H1 (cell line): ENCODE measurements at regions not wholly inside any gene's neighbourhood (a gene's known extent, or its start where the extent isn't known, plus 50 kb on each side); places are given as distances from the start of the nearest gene placed in this dataset.

Experiments
- CTCF ChIA-PET: fragments of 300-600 bp; sonication (Branson Sonifier 250); formaldehyde crosslinking; loops from one replicate; lab custom pipeline; 2021; ENCODE audit not compliant: partially characterized antibody; lab: Charles Lee
- POLR2A ChIA-PET: fragments of 300-600 bp; sonication (Branson Sonifier 250); formaldehyde crosslinking; loops from one replicate; lab custom pipeline; 2021; ENCODE audit warnings: inconsistent platforms; ENCODE audit not compliant: partially characterized antibody; lab: Charles Lee
- DNase-seq, 2 experiments: peaks; one replicate each; pipeline versions ENCODE4 v3.0.0 to v3.0.0-alpha.2; 2010 to 2022; ENCODE audit warnings: low spot score in 2 of 2, low read depth in 1 of 2, mixed read lengths in 1 of 2
- FAIRE-seq: peaks from 2 replicates; lab custom pipeline; 2011; peaks lifted over from hg19 to GRCh38; lab: Jason Lieb, UNC
- H2AFZ ChIP-seq: 2 replicates; pipeline ENCODE4 v1.8.1; 2012; ENCODE audit warnings: low read length, inconsistent platforms
- H2AK5ac ChIP-seq: 2 replicates; pipeline ENCODE4 v1.6.1; 2013; ENCODE audit warnings: low read depth, low read length
- H2BK120ac ChIP-seq: replicated peaks from 2 replicates; pipeline ENCODE3; 2013; ENCODE audit warnings: low read depth, low read length, inconsistent platforms
- H2BK12ac ChIP-seq: 2 replicates; pipeline ENCODE4 v1.6.1; 2013; ENCODE audit warnings: low read depth, low read length
- H2BK15ac ChIP-seq: 2 replicates; pipeline ENCODE4 v1.6.1; 2013; ENCODE audit warnings: low read length
- H2BK20ac ChIP-seq: 2 replicates; pipeline ENCODE4 v1.6.1; 2013; ENCODE audit warnings: low read length
- H2BK5ac ChIP-seq: 2 replicates; pipeline ENCODE4 v1.6.1; 2013; ENCODE audit warnings: low read depth, low read length
- H3K14ac ChIP-seq: 2 replicates; pipeline ENCODE4 v1.6.1; 2013; ENCODE audit warnings: inconsistent platforms; ENCODE audit not compliant: insufficient read length
- H3K18ac ChIP-seq: 2 replicates; pipeline ENCODE4 v1.6.1; 2013; ENCODE audit warnings: low read length; ENCODE audit errors: extremely low read depth
- H3K23ac ChIP-seq: 2 replicates; pipeline ENCODE4 v1.6.1; 2013; ENCODE audit warnings: inconsistent platforms; ENCODE audit not compliant: insufficient read length
- H3K23me2 ChIP-seq: 2 replicates; pipeline ENCODE4 v1.6.1; 2013; ENCODE audit warnings: low read depth, low read length
- H3K27ac ChIP-seq: 2 replicates; pipeline ENCODE4 v1.6.1; 2011; ENCODE audit warnings: low read depth, low read length, inconsistent platforms
- H3K27me3 ChIP-seq, 4 experiments: replicated peaks in 1 of 4; 1 replicate in 1 of 4; 2 replicates in 3 of 4; pipeline versions ENCODE4 v1.6.1 to v1.8.1; 2011 to 2013; ENCODE audit warnings: low read length in 3 of 4, mild to moderate bottlenecking in 3 of 4, inconsistent platforms in 2 of 4, mixed read lengths in 2 of 4, moderate library complexity in 1 of 4; ENCODE audit not compliant: control insufficient read depth in 3 of 4, insufficient read depth in 3 of 4; ENCODE audit errors: extremely low read depth in 1 of 4
- H3K36me3 ChIP-seq, 4 experiments: 2 replicates each; pipeline versions ENCODE4 v1.6.1 to v1.8.1; 2011 to 2013; ENCODE audit warnings: mild to moderate bottlenecking in 4 of 4, low read length in 3 of 4, moderate library complexity in 2 of 4, control low read depth in 1 of 4, inconsistent platforms in 1 of 4; ENCODE audit not compliant: insufficient read depth in 4 of 4, control insufficient read depth in 2 of 4
- H3K4ac ChIP-seq: replicated peaks from 2 replicates; pipeline ENCODE3; 2013; ENCODE audit warnings: low read length, low read depth, mixed read lengths, inconsistent platforms; ENCODE audit not compliant: insufficient read length
- H3K4me1 ChIP-seq, 4 experiments: replicated peaks in 1 of 4; 1 replicate in 1 of 4; 2 replicates in 3 of 4; pipeline versions ENCODE4 v1.6.1 to v1.8.1; 2011 to 2013; ENCODE audit warnings: low read length in 3 of 4, inconsistent platforms in 2 of 4, mixed read lengths in 1 of 4; ENCODE audit not compliant: insufficient read depth in 4 of 4, control insufficient read depth in 3 of 4
- H3K4me2 ChIP-seq, 2 experiments: 2 replicates each; pipeline versions ENCODE4 v1.6.1 to v1.8.1; 2011 to 2013; ENCODE audit warnings: low read depth in 2 of 2, low read length in 2 of 2, control low read depth in 1 of 2, inconsistent platforms in 1 of 2, mild to moderate bottlenecking in 1 of 2; ENCODE audit not compliant: insufficient read depth in 1 of 2
- H3K4me3 ChIP-seq, 4 experiments: fragments of 200-600, 300-600 bp in 1 of 4; sonication (generic), shearing (Covaris generic), sonication (Bioruptor Twin) in 1 of 4; 2 replicates each; pipeline versions ENCODE4 v1.5.1 to v1.8.1; 2011 to 2016; ENCODE audit warnings: low read length in 4 of 4, low read depth in 3 of 4, control low read depth in 2 of 4, inconsistent platforms in 2 of 4, mild to moderate bottlenecking in 2 of 4, mixed read lengths in 1 of 4, moderate library complexity in 1 of 4; ENCODE audit not compliant: insufficient read depth in 2 of 4; ENCODE audit errors: extremely low read depth in 1 of 4
- H3K56ac ChIP-seq: replicated peaks from 2 replicates; pipeline ENCODE3; 2013; ENCODE audit warnings: low read depth, mild to moderate bottlenecking, mixed read lengths, low read length, inconsistent platforms; ENCODE audit not compliant: insufficient read length
- H3K79me1 ChIP-seq: 2 replicates; pipeline ENCODE4 v1.6.1; 2013; ENCODE audit warnings: low read depth, low read length, control low read depth
- H3K79me2 ChIP-seq, 2 experiments: 2 replicates each; pipeline versions ENCODE4 v1.6.1 to v1.8.1; 2012 to 2013; ENCODE audit warnings: low read length in 2 of 2, mild to moderate bottlenecking in 2 of 2, inconsistent platforms in 1 of 2; ENCODE audit not compliant: insufficient read depth in 2 of 2, control insufficient read depth in 1 of 2
- H3K9ac ChIP-seq, 4 experiments: replicated peaks in 1 of 4; 1 replicate in 1 of 4; 2 replicates in 3 of 4; pipeline versions ENCODE4 v1.6.1 to v1.8.1; 2011 to 2013; ENCODE audit warnings: low read depth in 3 of 4, low read length in 3 of 4, control low read depth in 2 of 4, mild to moderate bottlenecking in 2 of 4, moderate library complexity in 2 of 4, inconsistent platforms in 1 of 4; ENCODE audit errors: extremely low read depth in 1 of 4
- H3K9me3 ChIP-seq, 2 experiments: 2 replicates each; pipeline versions ENCODE4 v1.6.1 to v1.8.1; 2012 to 2013; ENCODE audit warnings: mild to moderate bottlenecking in 2 of 2, moderate library complexity in 2 of 2, control low read depth in 1 of 2, inconsistent platforms in 1 of 2, low read depth in 1 of 2, low read length in 1 of 2, mixed read lengths in 1 of 2; ENCODE audit not compliant: insufficient read depth in 2 of 2
- H4K20me1 ChIP-seq, 2 experiments: replicated peaks in 1 of 2; 2 replicates each; pipeline versions ENCODE3 to v1.8.1; 2011 to 2013; ENCODE audit warnings: inconsistent platforms in 2 of 2, low read length in 2 of 2, mild to moderate bottlenecking in 1 of 2; ENCODE audit not compliant: insufficient read depth in 2 of 2, control insufficient read depth in 1 of 2
- H4K5ac ChIP-seq: 2 replicates; pipeline ENCODE4 v1.6.1; 2013; ENCODE audit warnings: low read length, low read depth, mixed read lengths, inconsistent platforms; ENCODE audit not compliant: insufficient read length
- H4K8ac ChIP-seq: 2 replicates; pipeline ENCODE4 v1.8.0; 2013; ENCODE audit warnings: mild to moderate bottlenecking, moderate library complexity, low read length, inconsistent platforms; ENCODE audit not compliant: insufficient read depth; ENCODE audit errors: extremely low read depth
- H4K91ac ChIP-seq: replicated peaks from 2 replicates; pipeline ENCODE3; 2013; ENCODE audit warnings: low read length, mixed read lengths, inconsistent platforms; ENCODE audit not compliant: insufficient read length
- BCL11A ChIP-seq, 2 experiments: IDR thresholded peaks; one replicate each; pipeline ENCODE4 v1.6.1; 2011; ENCODE audit warnings: low read depth in 2 of 2, low read length in 2 of 2, mild to moderate bottlenecking in 2 of 2
- BRCA1 ChIP-seq: IDR thresholded peaks from 2 replicates; pipeline ENCODE4 v1.6.1; 2012; ENCODE audit warnings: low read depth, low read length, improper control_type of control experiment
- EGR1 ChIP-seq: IDR thresholded peaks from 2 replicates; pipeline ENCODE4 v1.6.1; 2011; ENCODE audit warnings: low read depth, low read length, borderline replicate concordance
- KDM1A ChIP-seq: fragments of 200-600, 300-600 bp; sonication (generic); IDR thresholded peaks from 2 replicates; pipeline ENCODE4 v1.7.1; 2016; ENCODE audit warnings: mild to moderate bottlenecking, low read length, borderline replicate concordance
- MAX ChIP-seq: IDR thresholded peaks from 2 replicates; pipeline ENCODE4 v1.6.1; 2012; ENCODE audit warnings: inconsistent platforms
- RAD21 ChIP-seq, 2 experiments: IDR thresholded peaks in 1 of 2; conservative IDR thresholded peaks in 1 of 2; 2 replicates each; pipeline ENCODE4 v1.6.1; 2011; ENCODE audit warnings: low read depth in 2 of 2, low read length in 2 of 2, improper control_type of control experiment in 1 of 2, inconsistent platforms in 1 of 2, mild to moderate bottlenecking in 1 of 2, moderate library complexity in 1 of 2
- RNF2 ChIP-seq: fragments of 200-900, 300-1000 bp; sonication (generic); IDR thresholded peaks from 2 replicates; pipeline ENCODE4 v1.7.1; 2016; ENCODE audit warnings: borderline replicate concordance, low read depth, mild to moderate bottlenecking, antibody characterized with exemption, low read length; ENCODE audit not compliant: poor library complexity, severe bottlenecking; ENCODE audit errors: missing control alignments
- SIX5 ChIP-seq: IDR thresholded peaks from 2 replicates; pipeline ENCODE4 v1.6.1; 2011; ENCODE audit warnings: mild to moderate bottlenecking, low read depth, low read length
- SP1 ChIP-seq: IDR thresholded peaks from 2 replicates; pipeline ENCODE4 v1.6.1; 2011; ENCODE audit warnings: low read depth, low read length
- SUZ12 ChIP-seq: fragments of 200-600 bp; sonication (generic); IDR thresholded peaks from 2 replicates; pipeline ENCODE4 v1.6.1; 2012; ENCODE audit warnings: mild to moderate bottlenecking, inconsistent platforms, low read length, moderate library complexity, mixed read lengths
- TCF12 ChIP-seq: IDR thresholded peaks from 2 replicates; pipeline ENCODE4 v1.6.1; 2011; ENCODE audit warnings: low read depth, mild to moderate bottlenecking, low read length
- WGBS, 2 experiments: shearing (Covaris generic) in 1 of 2; methylation state at CpG; one replicate each; pipeline versions ENCODE4 v1.1.6 to v1.1.7; 2013 to 2015; ENCODE audit warnings: low lambda C conversion rate in 2 of 2, mixed read lengths in 2 of 2, inconsistent platforms in 1 of 2, low coverage in 1 of 2, missing lambda C conversion rate in 1 of 2; ENCODE audit not compliant: insufficient replicate concordance in 2 of 2, insufficient coverage in 1 of 2, insufficient read length in 1 of 2; ENCODE audit errors: extremely low coverage in 1 of 2, missing lambda C conversion rate in 1 of 2; 5-methylcytosine and 5-hydroxymethylcytosine counted together

GRCh38 chr15:37678124-37678523 lies 256.3 kb upstream of the TMCO5A start:
- no peak overlapping the region for H3K4me3 ChIP-seq
- no peak overlapping the region for H3K9ac ChIP-seq
- H3K4me1 ChIP-seq, result no peaks in the 10 kb centered on the region
- POLR2A ChIA-PET, result no interaction called here
- H2AFZ ChIP-seq, result no peak overlapping the region
- FAIRE-seq (no peak), DNase-seq (peak in 1 of 2 experiments; percentile 50)
- H3K23ac ChIP-seq, result no peak overlapping the region
- H4K20me1 ChIP-seq, result no peaks in the 10 kb centered on the region
- H3K36me3 ChIP-seq, result no peaks in the 10 kb centered on the region
- no peak overlapping the region for H4K8ac ChIP-seq
- WGBS, 2 experiments, result 68% methylated on average over 3 of the region's 3 CpGs; no CpG with 5 or more reads in 1 of the 2 experiments
- no peaks in the 10 kb centered on the region for H3K27me3 ChIP-seq
- CTCF ChIA-PET, result interaction anchor here (0.6 kb wide), 1 partner anchor 121 kb away, joined by 3 read pairs; no protein-coding TSS in a partner anchor
- no peaks in the 10 kb centered on the region for H3K23me2 ChIP-seq
- no peak overlapping the region for H2BK5ac ChIP-seq
- H3K56ac ChIP-seq, result no peak overlapping the region
- H3K79me1 ChIP-seq, result no peaks in the 10 kb centered on the region
- H2BK120ac ChIP-seq, result no peak overlapping the region
- H2BK20ac ChIP-seq, result no peak overlapping the region
- H3K79me2 ChIP-seq, result no peaks in the 10 kb centered on the region
- H3K27ac ChIP-seq, result no peak overlapping the region
- H3K4ac ChIP-seq, result no peak overlapping the region
- H3K4me2 ChIP-seq, result no peak overlapping the region
- no peak overlapping the region for H3K14ac ChIP-seq
- no peak overlapping the region for H2BK12ac ChIP-seq
- no peak overlapping the region for H3K18ac ChIP-seq
- H4K5ac ChIP-seq, result no peak overlapping the region
- no peak overlapping the region for H2BK15ac ChIP-seq
- TF ChIP-seq RAD21 (IDR thresholded peaks at IDR 0.05 in 1 of 2, conservative IDR thresholded peaks at IDR 0.05 in 1 of 2; ENCODE audit: low read depth in 2 of 2, low read length in 2 of 2) (no peak), MAX (no peak), KDM1A (no peak), BCL11A (IDR thresholded peaks at IDR 0.05; ENCODE audit: low read depth in 2 of 2, low read length in 2 of 2) (no peak), RNF2 (no peak), BRCA1 (no peak), TCF12 (no peak), SUZ12 (no peak), SIX5 (no peak), EGR1 (no peak), SP1 (no peak)
- H4K91ac ChIP-seq, result no peak overlapping the region
- no peak overlapping the region for H2AK5ac ChIP-seq
- no peaks in the 10 kb centered on the region for H3K9me3 ChIP-seq
